ENCODE measurements at regions not wholly inside any gene's neighbourhood (a gene's known extent, or its start where the extent isn't known, plus 50 kb on each side); places are given as distances from the start of the nearest gene placed in this dataset.
"Not testable (repeated sequence)": the region's sequence is repeated elsewhere in the genome, so short reads cannot be mapped to it uniquely, and the experiment has no call there.

- no peak for DNase-seq (ENCODE audit: low spot score)
- intact Hi-C loops (cut with DNase I): no loop called here
Measured at GRCh38 chr14:71165121-71166031, 258.1 kb downstream of the PCNX1 start.

- intact Hi-C loops (cut with DNase I): no loop called here
- DNase-seq (ENCODE audit: low spot score): no peak
Measured at GRCh38 chr14:71166180-71166837, 259.1 kb downstream of the PCNX1 start.

- intact Hi-C loops (cut with DNase I); DNase-seq (ENCODE audit: low spot score): not testable (repeated sequence)
Measured at GRCh38 chr14:71167325-71167950, 260.2 kb downstream of the PCNX1 start.

GRCh38 chr14:71168161-71168560, 260.9 kb downstream of the PCNX1 start:
- intact Hi-C loops (cut with DNase I); DNase-seq (ENCODE audit: low spot score): not testable (repeated sequence)

- DNase-seq (ENCODE audit: low spot score): no peak
- intact Hi-C loops (cut with DNase I): no loop called here
Measured at GRCh38 chr14:71168564-71169427, 261.5 kb downstream of the PCNX1 start.

GRCh38 chr14:71169861-71170260, 262.6 kb downstream of the PCNX1 start:
- intact Hi-C loops (cut with DNase I): no loop called here
- DNase-seq (ENCODE audit: low spot score): no peak

- intact Hi-C loops (cut with DNase I): no loop called here
- DNase-seq (ENCODE audit: low spot score): no peak
Measured at GRCh38 chr14:71175491-71175890, 268.2 kb downstream of the PCNX1 start.

GRCh38 chr14:71179066-71179465, 271.8 kb downstream of the PCNX1 start:
- DNase-seq (ENCODE audit: low spot score): no peak
- intact Hi-C loops (cut with DNase I): no loop called here

GRCh38 chr14:71180397-71180796, 273.1 kb downstream of the PCNX1 start:
- intact Hi-C loops (cut with DNase I): no loop called here
- DNase-seq (ENCODE audit: low spot score): no peak

GRCh38 chr14:71181215-71182003, 274.1 kb downstream of the PCNX1 start:
- no peak for DNase-seq (ENCODE audit: low spot score)
- intact Hi-C loops (cut with DNase I): no loop called here

GRCh38 chr14:71183876-71184689, 276.8 kb downstream of the PCNX1 start:
- DNase-seq (ENCODE audit: low spot score): no peak
- intact Hi-C loops (cut with DNase I): no loop called here

- no peak for DNase-seq (ENCODE audit: low spot score)
- intact Hi-C loops (cut with DNase I): no loop called here
Measured at GRCh38 chr14:71185637-71186036, 278.4 kb downstream of the PCNX1 start.

GRCh38 chr14:71187633-71188356, 280.5 kb downstream of the PCNX1 start:
- no peak for DNase-seq (ENCODE audit: low spot score)
- intact Hi-C loops (cut with DNase I): no loop called here

- intact Hi-C loops (cut with DNase I): no loop called here
- no peak for DNase-seq (ENCODE audit: low spot score)
Measured at GRCh38 chr14:71190770-71191374, 283.6 kb downstream of the PCNX1 start.

GRCh38 chr14:71193663-71194062, 286.4 kb downstream of the PCNX1 start:
- intact Hi-C loops (cut with DNase I): no loop called here
- no peak for DNase-seq (ENCODE audit: low spot score)

GRCh38 chr14:71194251-71194650, 287.0 kb downstream of the PCNX1 start:
- intact Hi-C loops (cut with DNase I): no loop called here
- no peak for DNase-seq (ENCODE audit: low spot score)

- DNase-seq (ENCODE audit: low spot score): no peak
- intact Hi-C loops (cut with DNase I): no loop called here
Measured at GRCh38 chr14:71196921-71197320, 289.7 kb downstream of the PCNX1 start.

All from posterior vena cava (tissue), 2 donors.